GM06990 (cell line): ENCODE measurements at regions not wholly inside any gene's neighbourhood (a gene's known extent, or its start where the extent isn't known, plus 50 kb on each side); places are given as distances from the start of the nearest gene placed in this dataset.

Source experiments
- DNase-seq: peaks from one replicate; pipeline ENCODE4 v3.0.0-alpha.2; 2011; ENCODE audit not compliant: insufficient read length; ENCODE audit errors: extremely low read depth
- H3K27me3 ChIP-seq: replicated peaks from 2 replicates; pipeline ENCODE4 v1.6.0; 2011; ENCODE audit warnings: low read length; ENCODE audit not compliant: control insufficient read depth, insufficient read depth
- H3K36me3 ChIP-seq: 2 replicates; pipeline ENCODE4 v1.5.1; 2011; ENCODE audit warnings: low read length; ENCODE audit not compliant: control insufficient read depth, insufficient read depth
- H3K4me3 ChIP-seq: replicated peaks from 2 replicates; pipeline ENCODE4 v1.5.1; 2011; ENCODE audit warnings: low read depth, mild to moderate bottlenecking, control low read depth, low read length
- CTCF ChIP-seq: IDR thresholded peaks from 2 replicates; pipeline ENCODE4 v1.5.1; 2011; ENCODE audit warnings: low read length, control low read depth, mild to moderate bottlenecking, inconsistent platforms; ENCODE audit not compliant: insufficient read depth, poor library complexity, severe bottlenecking

DNA sequence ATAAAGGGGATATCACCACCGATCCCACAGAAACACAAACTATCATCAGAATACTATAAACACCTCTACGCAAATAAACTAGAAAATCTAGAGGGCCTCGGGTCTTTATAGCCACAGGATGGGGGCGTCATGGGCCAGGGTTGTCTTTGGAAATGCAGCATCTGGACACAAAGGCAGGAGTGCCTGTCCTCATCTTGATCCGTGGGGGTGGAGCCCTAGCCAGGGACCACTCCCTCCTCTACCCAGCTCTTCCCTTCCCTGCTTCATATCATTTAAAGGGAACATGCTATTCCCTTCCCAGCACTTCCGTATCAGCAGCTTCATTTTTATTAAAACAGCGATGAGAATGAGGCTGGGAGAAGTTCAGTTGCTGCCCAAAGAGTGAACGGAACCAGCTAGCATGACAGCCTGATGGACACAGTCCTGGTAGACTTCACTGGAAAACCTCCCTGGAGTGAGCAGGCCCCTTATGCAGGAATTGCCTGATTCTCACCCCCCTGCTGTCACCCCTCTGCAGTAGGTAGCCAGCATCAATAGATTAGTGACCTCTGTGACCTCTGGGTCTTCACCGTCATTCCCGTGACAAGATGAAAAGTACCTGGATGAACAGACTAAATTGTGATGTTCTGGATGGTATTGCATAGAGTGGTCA is 251.4 kb upstream of the RGS6 start:
- Histone ChIP-seq H3K4me3 (no peak overlapping the region), H3K27me3 (no peaks in the 10 kb centered on the region), H3K36me3 (peaks cover 4% of the 10 kb centered on the region)
- TF ChIP-seq CTCF, result no peak
- no peak for DNase-seq

GRCh38 chr14:71682337-71682736 is 249.9 kb upstream of the RGS6 start:
- Histone ChIP-seq H3K36me3 (peaks cover 4% of the 10 kb centered on the region), H3K4me3 (no peak overlapping the region), H3K27me3 (no peaks in the 10 kb centered on the region)
- TF ChIP-seq CTCF, result no peak
- no peak for DNase-seq

DNA sequence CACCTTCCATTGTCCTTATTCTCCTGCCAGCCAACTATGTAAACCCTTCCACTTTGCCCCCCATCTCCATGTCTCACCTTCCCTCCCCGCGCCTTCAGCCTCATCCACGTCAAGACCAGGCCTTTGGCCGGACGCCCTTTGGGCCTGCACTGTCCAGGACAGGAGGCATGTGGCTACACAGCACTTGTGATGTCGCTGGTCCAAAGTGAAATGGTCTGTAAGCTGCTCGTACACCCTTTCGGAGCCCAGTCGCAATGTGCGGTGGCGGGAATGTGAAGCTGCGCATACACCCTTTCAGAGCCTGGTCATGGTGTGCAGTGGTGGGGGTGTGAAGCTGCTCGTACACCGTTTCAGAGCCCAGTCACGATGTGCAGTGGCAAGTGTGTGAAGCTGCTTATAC is 247.9 kb upstream of the RGS6 start:
- no peak for DNase-seq
- H3K27me3 ChIP-seq, result no peaks in the 10 kb centered on the region
- H3K36me3 ChIP-seq, result peaks cover 4% of the 10 kb centered on the region
- no peak overlapping the region for H3K4me3 ChIP-seq
- TF ChIP-seq CTCF, result no peak

- TF ChIP-seq CTCF, result no peak
- DNase-seq, result no peak
- H3K27me3 ChIP-seq, result no peaks in the 10 kb centered on the region
- H3K36me3 ChIP-seq, result peaks cover 9% of the 10 kb centered on the region
- no peak overlapping the region for H3K4me3 ChIP-seq
Measured at GRCh38 chr14:71686677-71687076, 245.6 kb upstream of the RGS6 start.

DNA sequence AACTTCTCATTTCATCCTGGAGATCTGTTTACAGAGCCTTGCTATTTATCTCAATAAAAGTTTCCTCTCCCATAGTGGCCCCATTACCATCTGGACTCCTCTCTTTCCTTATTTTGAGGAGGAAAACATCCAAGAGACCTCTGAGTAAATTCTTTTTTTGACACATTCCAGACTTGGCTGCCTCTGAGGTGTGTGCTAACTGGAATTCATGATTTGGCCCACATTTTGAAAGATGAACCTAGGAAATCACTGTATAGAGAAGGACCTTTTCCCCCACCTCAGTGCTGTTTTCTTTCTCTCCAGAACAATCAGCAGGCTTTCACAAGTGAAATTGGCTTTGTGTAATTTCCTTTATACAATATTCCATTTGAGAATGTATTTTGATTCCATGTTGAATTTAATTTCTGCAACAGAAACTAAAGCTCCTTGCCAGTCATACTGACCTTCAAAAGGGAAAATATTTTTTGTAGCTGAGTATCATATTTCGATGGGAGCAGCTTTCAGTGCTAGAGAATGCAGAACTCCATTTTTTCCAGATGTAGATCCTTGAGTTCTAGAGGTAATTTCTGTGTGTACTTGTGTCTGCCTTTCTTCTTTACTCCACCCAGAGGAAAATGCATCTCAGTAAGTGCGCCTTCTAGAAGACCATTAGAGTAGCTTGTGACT is 244.9 kb upstream of the RGS6 start:
- Histone ChIP-seq H3K36me3 (peaks cover 9% of the 10 kb centered on the region), H3K4me3 (no peak overlapping the region), H3K27me3 (no peaks in the 10 kb centered on the region)
- TF ChIP-seq CTCF, result no peak
- no peak for DNase-seq
